HepG2 (cell line): ENCODE measurements at regions not wholly inside any gene's neighbourhood (a gene's known extent, or its start where the extent isn't known, plus 50 kb on each side); places are given as distances from the start of the nearest gene placed in this dataset.

Experiments used
- ATAC-seq: fragments of 200-7000 bp; cut with Tn5 transposase; 3 replicates; pipeline ENCODE4 v1.9.1; 2020; ENCODE audit warnings: mild to moderate bottlenecking, moderate library complexity
- BruUV-seq: library from RNA; stranded (reverse); fragments of 400-500 nt; replicated peaks from 2 replicates; lab custom pipeline; 2021; lab: Mats Ljungman, UMichigan
- CTCF ChIA-PET: fragments of 300-600 bp; formaldehyde crosslinking; extraction: SDS; loops from one replicate; lab custom pipeline; 2021; ENCODE audit warnings: low total read pairs, inconsistent platforms, low intra/inter-chr PET ratio; lab: Yijun Ruan, JAX
- POLR2A ChIA-PET: fragments of 350-600 bp; sonication (Branson Sonifier 250); formaldehyde crosslinking; loops from one replicate; lab custom pipeline; 2020; ENCODE audit warnings: antibody characterized with exemption, inconsistent platforms; lab: Yijun Ruan, JAX
- DNase-seq: peaks from one replicate; pipeline ENCODE4 v3.0.0-alpha.2; 2015; ENCODE audit warnings: low spot score
- FAIRE-seq: peaks from 3 replicates; lab custom pipeline; 2011; peaks lifted over from hg19 to GRCh38; lab: Jason Lieb, UNC
- H2AFZ ChIP-seq: one replicate; pipeline ENCODE4 v1.6.1; 2011; ENCODE audit warnings: low read length, inconsistent platforms
- H3K27ac ChIP-seq: fragments of 300-600 bp; 3 replicates; pipeline ENCODE4 v1.8.0; 2011; ENCODE audit warnings: mixed run types, mild to moderate bottlenecking, mixed read lengths, low read length, inconsistent platforms; ENCODE audit not compliant: insufficient read depth; ENCODE audit errors: extremely low read length
- H3K27me3 ChIP-seq, 2 experiments: fragments of 200-600 bp in 1 of 2; 2 replicates in 1 of 2; 3 replicates in 1 of 2; pipeline versions ENCODE4 v1.6.0 to v1.8.0; 2011; ENCODE audit warnings: low read length in 2 of 2, mild to moderate bottlenecking in 2 of 2, moderate library complexity in 2 of 2, inconsistent platforms in 1 of 2; ENCODE audit not compliant: insufficient read depth in 2 of 2, control insufficient read depth in 1 of 2
- H3K36me3 ChIP-seq, 2 experiments: fragments of 200-600 bp in 1 of 2; replicated peaks in 1 of 2; 2 replicates in 1 of 2; 3 replicates in 1 of 2; pipeline versions ENCODE4 v1.5.1 to v1.8.0; 2011; ENCODE audit warnings: low read length in 2 of 2, inconsistent platforms in 1 of 2; ENCODE audit not compliant: insufficient read depth in 2 of 2, control insufficient read depth in 1 of 2
- H3K4me1 ChIP-seq: 2 replicates; pipeline ENCODE4 v1.5.1; 2012; ENCODE audit warnings: low read length, inconsistent platforms; ENCODE audit not compliant: insufficient read depth
- H3K4me2 ChIP-seq: 2 replicates; pipeline ENCODE4 v1.6.0; 2011; ENCODE audit warnings: low read depth, low read length, inconsistent platforms
- H3K4me3 ChIP-seq, 3 experiments: fragments of 200-600 bp in 1 of 3; sonication (generic), shearing (Covaris generic) in 1 of 3; replicated peaks in 1 of 3; 2 replicates each; pipeline ENCODE4 v1.5.1; 2011 to 2016; ENCODE audit warnings: low read length in 3 of 3, inconsistent platforms in 2 of 3, low read depth in 2 of 3, mild to moderate bottlenecking in 2 of 3, control low read depth in 1 of 3, mixed read lengths in 1 of 3; ENCODE audit not compliant: insufficient read depth in 1 of 3
- H3K79me2 ChIP-seq: one replicate; pipeline ENCODE4 v1.6.1; 2011; ENCODE audit warnings: low read length, inconsistent platforms; ENCODE audit not compliant: insufficient read depth
- H3K9ac ChIP-seq: 2 replicates; pipeline ENCODE4 v1.6.0; 2011; ENCODE audit warnings: mild to moderate bottlenecking, low read depth, low read length, inconsistent platforms; ENCODE audit not compliant: insufficient read depth
- H3K9me3 ChIP-seq: 2 replicates; pipeline ENCODE4 v1.5.1; 2012; ENCODE audit warnings: mild to moderate bottlenecking, low read length
- H4K20me1 ChIP-seq: 2 replicates; pipeline ENCODE4 v1.6.0; 2011; ENCODE audit warnings: inconsistent platforms, mild to moderate bottlenecking, low read length, moderate library complexity; ENCODE audit not compliant: insufficient read depth
- KDM5A ChIP-seq: fragments of 200-600 bp; sonication (generic); IDR thresholded peaks from 2 replicates; pipeline ENCODE4 v1.7.0; 2018; ENCODE audit warnings: antibody characterized with exemption, mild to moderate bottlenecking, low read length, borderline replicate concordance
- KDM5B ChIP-seq: sonication (generic); formaldehyde crosslinking; IDR thresholded peaks from 2 replicates; pipeline ENCODE4 v1.4.0; 2020; ENCODE audit warnings: missing genetic modification reagents, mild to moderate bottlenecking, borderline replicate concordance
- NCOA1 ChIP-seq: sonication (generic); formaldehyde crosslinking; IDR thresholded peaks from 2 replicates; pipeline ENCODE4 v1.9.0; 2021; ENCODE audit warnings: missing genetic modification reagents
- NFE2L1 ChIP-seq: sonication (generic); formaldehyde crosslinking; IDR thresholded peaks from 2 replicates; pipeline ENCODE4 v1.4.0; 2020; ENCODE audit warnings: missing genetic modification reagents, mild to moderate bottlenecking, borderline replicate concordance
- PAF1 ChIP-seq: IDR thresholded peaks from 2 replicates; pipeline ENCODE4 v1.6.1; 2016; ENCODE audit warnings: missing genetic modification reagents, missing compliant biosample characterization
- SIX4 ChIP-seq: sonication (generic); formaldehyde crosslinking; IDR thresholded peaks from 2 replicates; pipeline ENCODE4 v1.4.0; 2020; ENCODE audit warnings: missing genetic modification reagents
- ZBTB33 ChIP-seq: sonication (generic); formaldehyde crosslinking; IDR thresholded peaks from 2 replicates; pipeline ENCODE4 v1.4.0; 2020; ENCODE audit warnings: missing genetic modification reagents
- ZBTB40 ChIP-seq, 2 experiments: fragments of 450-650 bp in 1 of 2; sonication (generic) in 1 of 2; formaldehyde crosslinking in 1 of 2; IDR thresholded peaks; 2 replicates each; pipeline versions ENCODE4 v1.6.1 to v1.8.0; 2016 to 2022; ENCODE audit warnings: antibody characterized with exemption in 1 of 2, mild to moderate bottlenecking in 1 of 2, missing genetic modification reagents in 1 of 2
- ZNF468 ChIP-seq: sonication (generic); formaldehyde crosslinking; IDR thresholded peaks from 2 replicates; pipeline ENCODE4 v1.8.0; 2022; ENCODE audit warnings: mild to moderate bottlenecking, moderate library complexity, missing genetic modification reagents
- ZNF513 ChIP-seq: sonication (generic); formaldehyde crosslinking; conservative IDR thresholded peaks from 2 replicates; pipeline ENCODE4 v1.5.0; 2020; ENCODE audit warnings: missing genetic modification reagents
- WGBS: methylation state at CpG from one replicate; pipeline ENCODE4 v1.1.6; 2017; ENCODE audit warnings: low lambda C conversion rate; 5-methylcytosine and 5-hydroxymethylcytosine counted together
- in situ Hi-C: cut with HindIII; loops from 2 replicates; pipeline ENCODE4 v1.10.0; 2017; ENCODE audit warnings: low pct_unique_long_range_greater_than_20kb; ENCODE audit not compliant: extremely low pct_ligation_motif_present
- intact Hi-C: fragments of 100-400 bp; cut with micrococcal nuclease; formaldehyde crosslinking; loops from one replicate; pipeline ENCODE4 v1.10.0; 2022; ENCODE audit not compliant: unreplicated experiment

GRCh38 chr14:76641541-76641940 lies 119.7 kb upstream of the VASH1 start:
- Histone ChIP-seq H3K4me3 (no peak overlapping the region), H2AFZ (no peak overlapping the region), H3K27me3 (peaks cover 0 to 10% of the 10 kb centered on the region in 2 experiments; a peak in 3 of 5 replicates), H4K20me1 (no peaks in the 10 kb centered on the region), H3K4me2 (no peak overlapping the region), H3K4me1 (no peaks in the 10 kb centered on the region), H3K9ac (no peak overlapping the region), H3K27ac (no peak overlapping the region), H3K36me3 (no peaks in the 10 kb centered on the region), H3K79me2 (no peaks in the 10 kb centered on the region), H3K9me3 (no peaks in the 10 kb centered on the region)
- BruUV-seq, result no TSS peak
- ChIA-PET CTCF (no interaction called here), POLR2A (no interaction called here)
- intact Hi-C loops (loop anchor here (10.0 kb wide), 1 partner anchor 257 kb away; no protein-coding TSS in a partner anchor), in situ Hi-C loops (loop anchor here (5.0 kb wide), 1 partner anchor 589 kb away; no protein-coding TSS in a partner anchor)
- no CpG with 5 or more reads among the region's 4 CpGs for WGBS
- ATAC-seq (no peak), DNase-seq (no peak), FAIRE-seq (no peak)
- TF ChIP-seq PAF1 (CRISPR knock-in tag) (no peak), ZBTB40 (IDR thresholded peaks at IDR 0.05) (no peak), ZBTB40 (CRISPR knock-in tag; IDR thresholded peaks at IDR 0.05) (no peak), NCOA1 (CRISPR knock-in tag) (no peak), KDM5B (CRISPR knock-in tag) (no peak), ZNF468 (CRISPR knock-in tag) (no peak), SIX4 (CRISPR knock-in tag) (no peak), KDM5A (no peak), ZBTB33 (CRISPR knock-in tag) (no peak), NFE2L1 (CRISPR knock-in tag) (no peak), ZNF513 (CRISPR knock-in tag) (no peak)
